ENCODE measurements at regions not wholly inside any gene's neighbourhood (a gene's known extent, or its start where the extent isn't known, plus 50 kb on each side); places are given as distances from the start of the nearest gene placed in this dataset.

DNA sequence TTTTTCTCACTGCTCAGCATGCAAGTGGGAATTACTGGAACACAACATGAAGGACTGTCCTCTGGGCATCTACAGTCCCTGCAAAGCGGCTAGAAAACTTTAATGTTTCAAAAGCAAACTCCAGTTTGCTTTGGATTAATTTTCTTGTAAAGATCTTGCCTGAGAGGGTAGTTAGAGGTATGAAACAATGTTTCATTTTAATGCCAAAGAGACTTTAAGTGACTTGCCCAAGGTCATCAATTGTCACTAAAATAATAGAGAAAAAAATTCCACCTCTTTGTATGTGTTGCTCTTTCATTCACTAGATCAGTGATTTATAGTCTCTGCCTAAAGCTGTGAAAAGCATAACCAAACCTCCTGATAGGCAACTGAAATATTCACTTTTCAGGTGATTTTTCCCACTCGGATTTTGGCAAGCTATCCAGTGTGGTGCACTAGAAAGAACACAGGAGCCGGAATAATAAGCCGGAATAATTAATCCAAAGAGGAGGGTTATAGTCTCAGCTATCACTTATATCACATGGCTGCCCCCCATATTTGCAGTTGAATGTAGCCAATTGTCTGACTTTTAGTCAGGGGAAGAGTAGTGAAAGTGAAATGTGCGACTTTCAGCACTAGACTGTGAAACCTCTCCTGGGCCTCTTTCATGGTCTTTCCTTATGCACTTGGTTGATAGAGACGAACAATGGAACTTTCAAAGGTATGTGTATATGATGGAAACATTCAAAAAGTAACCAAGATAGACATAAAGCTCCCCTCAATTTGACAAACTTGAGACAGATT is 107.7 kb downstream of the SLC6A15 start:
- no peak for TF ChIP-seq POLR2A (IDR thresholded peaks at IDR 0.05; ENCODE audit: low read depth, low read length)
- TF ChIP-seq TAF1 (IDR thresholded peaks at IDR 0.05; ENCODE audit: borderline replicate concordance, low read depth, low read length), result no peak
